ENCODE measurements at regions not wholly inside any gene's neighbourhood (a gene's known extent, or its start where the extent isn't known, plus 50 kb on each side); places are given as distances from the start of the nearest gene placed in this dataset.

DNA sequence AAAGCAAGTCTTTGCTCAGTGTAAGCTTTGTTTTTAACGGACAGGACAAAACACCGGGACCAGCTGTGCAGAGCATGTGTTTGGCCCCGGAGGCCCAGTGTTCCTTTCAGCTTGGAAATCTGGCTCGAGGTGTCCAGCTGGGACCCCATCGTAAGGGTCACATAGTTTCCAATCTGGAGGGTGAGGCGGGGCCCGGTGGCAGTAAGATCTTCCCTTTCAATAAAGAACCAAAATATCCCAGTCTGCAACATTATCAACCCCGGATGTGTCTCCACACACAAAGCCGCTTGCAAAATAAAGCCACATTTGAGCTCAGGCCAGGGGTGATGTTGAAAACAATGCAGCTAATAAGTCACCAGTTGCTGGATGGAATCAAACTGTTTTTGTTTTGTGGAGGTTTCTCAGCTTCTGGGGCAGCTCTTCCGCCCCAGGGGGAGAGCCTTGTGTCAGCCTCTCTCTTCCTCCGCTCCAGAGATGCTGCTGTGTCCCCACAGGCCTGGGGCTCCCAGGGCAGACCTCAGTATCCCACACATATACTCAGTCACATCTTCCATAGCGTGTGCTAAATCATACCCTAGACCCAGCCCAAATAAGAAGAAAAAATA is 138.6 kb upstream of the GLI2 start:
- no peak for DNase-seq

- DNase-seq, result no peak
These were observed 138.0 kb upstream of the GLI2 start for GRCh38 chr2:120597595-120598193.

DNA sequence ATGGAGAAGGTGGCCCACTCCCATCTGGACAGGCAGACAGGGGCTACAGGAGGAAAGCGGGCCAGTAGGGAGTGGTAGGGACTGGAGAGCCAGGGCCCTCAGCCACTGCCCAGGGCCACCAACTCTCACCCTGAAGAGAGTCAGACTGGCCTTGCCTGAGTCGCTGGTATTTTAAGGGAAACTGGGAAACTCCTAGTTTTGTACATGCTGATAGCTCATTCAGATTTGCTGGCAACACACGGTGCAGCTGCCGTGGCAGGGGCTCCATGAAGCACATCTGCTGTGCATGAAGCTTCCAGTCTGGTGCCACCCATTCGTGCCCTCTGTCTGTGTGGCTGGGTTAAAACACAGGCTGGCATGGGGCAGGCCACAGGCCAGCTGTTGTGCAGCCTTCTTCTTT is 137.3 kb upstream of the GLI2 start:
- DNase-seq, result no peak

- DNase-seq, result no peak
These were observed 136.6 kb upstream of the GLI2 start for GRCh38 chr2:120599072-120599471.

GRCh38 chr2:120599656-120600055 is 136.0 kb upstream of the GLI2 start:
- no peak for DNase-seq

DNA sequence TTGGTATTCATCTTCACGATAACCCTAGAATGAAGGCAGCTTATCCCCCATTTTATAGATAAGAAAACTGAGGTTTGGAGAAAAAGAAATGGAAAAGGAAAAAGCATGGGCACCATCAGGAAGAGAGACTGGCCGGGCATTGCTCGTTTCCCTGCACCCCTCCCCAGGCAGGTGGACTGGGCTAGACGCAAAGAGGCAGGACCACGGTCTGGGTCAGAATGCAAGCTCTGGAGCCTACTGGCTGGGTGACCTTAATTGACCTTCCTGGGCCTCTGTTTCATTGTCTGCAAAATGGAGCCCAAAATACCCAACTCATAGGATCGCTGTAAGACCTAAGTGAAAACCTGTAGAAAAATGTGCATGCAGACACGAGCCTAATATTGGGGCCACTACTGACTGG is 135.3 kb upstream of the GLI2 start:
- DNase-seq, result no peak

- no peak for DNase-seq
These were observed 134.9 kb upstream of the GLI2 start for GRCh38 chr2:120600786-120601185.

- DNase-seq, result no peak
These were observed 134.1 kb upstream of the GLI2 start for GRCh38 chr2:120601566-120601965.

DNA sequence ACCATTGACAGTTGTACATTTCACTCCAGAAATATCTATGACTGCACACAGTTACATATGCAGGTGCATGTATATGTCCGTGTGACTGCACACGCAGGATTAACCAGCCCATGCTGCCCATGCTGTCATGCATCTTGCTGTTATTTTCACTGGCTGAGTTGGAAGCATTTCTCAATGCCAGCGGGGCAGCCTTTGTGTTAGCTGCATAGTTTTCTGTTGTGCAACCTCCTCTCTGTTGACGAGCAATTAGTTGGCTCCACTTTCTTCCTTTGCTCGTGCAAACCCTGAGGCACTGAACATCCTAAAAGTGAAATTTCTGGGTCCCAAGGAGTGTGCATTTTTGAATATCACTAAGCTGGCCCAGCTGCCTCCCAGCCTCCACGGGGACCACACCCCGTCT is 133.4 kb upstream of the GLI2 start:
- no peak for DNase-seq

DNA sequence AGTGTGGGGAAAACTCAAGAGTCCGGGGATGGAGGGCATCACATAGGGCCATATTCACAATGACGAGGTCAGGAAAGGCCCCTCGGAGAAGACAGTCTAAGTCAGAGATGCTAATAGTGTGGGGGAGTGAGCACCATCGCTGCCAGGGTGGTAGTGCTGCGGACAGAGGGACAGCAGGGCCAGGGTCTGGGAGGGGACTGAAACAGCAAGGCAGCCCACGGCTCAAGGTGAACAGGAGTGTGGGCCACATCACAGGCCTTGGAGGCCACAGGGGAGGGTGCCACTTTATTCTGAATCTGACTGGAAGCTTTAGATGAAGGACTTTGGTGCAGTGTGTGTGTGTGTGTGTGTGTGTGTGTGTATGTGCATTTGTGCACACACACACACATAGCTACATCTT is 130.9 kb upstream of the GLI2 start:
- DNase-seq, result no peak

GRCh38 chr2:120605231-120605935 is 130.3 kb upstream of the GLI2 start:
- DNase-seq, result no peak

DNA sequence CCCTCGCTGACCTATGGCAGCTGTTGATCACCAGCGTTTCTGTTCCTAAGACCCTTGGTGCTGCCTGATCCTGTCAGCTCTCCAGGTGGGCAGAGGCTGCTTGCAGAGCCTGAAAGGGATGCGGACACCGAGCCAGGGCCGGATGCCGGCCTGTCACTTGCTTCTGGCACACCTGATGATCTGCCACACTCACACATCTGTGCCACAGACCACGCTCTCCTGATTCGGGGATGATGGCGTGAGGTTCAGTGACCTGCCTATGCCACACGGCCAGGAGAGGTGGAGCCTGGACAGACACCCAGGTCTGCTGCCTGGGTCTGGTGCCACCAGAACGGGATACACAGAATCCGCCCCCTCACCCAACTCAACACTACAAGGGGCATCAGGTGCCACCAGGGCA is 129.4 kb upstream of the GLI2 start:
- no peak for DNase-seq

GRCh38 chr2:120606931-120607330 is 128.7 kb upstream of the GLI2 start:
- DNase-seq, result no peak

DNA sequence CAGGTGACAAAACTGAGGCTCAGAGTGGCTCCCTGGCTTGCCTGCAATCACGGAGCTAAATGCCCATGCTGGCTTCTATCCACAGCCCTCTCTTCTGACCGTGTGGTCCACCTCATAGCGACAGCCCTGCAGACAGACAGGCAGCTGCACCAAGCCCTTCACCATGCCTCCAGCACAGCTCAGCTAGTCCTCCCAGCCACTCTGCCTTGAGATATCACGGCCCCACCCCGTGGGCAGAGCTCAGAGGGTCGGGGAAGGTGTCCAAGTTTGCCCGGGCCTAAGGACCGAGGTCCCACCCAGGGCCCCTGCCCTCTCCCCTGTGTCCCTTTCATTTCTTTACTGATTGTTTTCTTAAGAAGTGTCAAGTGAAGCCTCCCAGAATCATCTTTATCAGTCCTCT is 128.2 kb upstream of the GLI2 start:
- DNase-seq, result no peak

- no peak for DNase-seq
These were observed 127.7 kb upstream of the GLI2 start for GRCh38 chr2:120607996-120608395.

GRCh38 chr2:120609826-120610395 is 125.8 kb upstream of the GLI2 start:
- no peak for DNase-seq

- no peak for DNase-seq
These were observed 124.7 kb upstream of the GLI2 start for GRCh38 chr2:120611016-120611415.

- DNase-seq, result no peak
These were observed 123.7 kb upstream of the GLI2 start for GRCh38 chr2:120611961-120612360.

GRCh38 chr2:120612471-120612870 is 123.2 kb upstream of the GLI2 start:
- no peak for DNase-seq

- no peak for DNase-seq
These were observed 122.7 kb upstream of the GLI2 start for GRCh38 chr2:120612931-120613330.

GRCh38 chr2:120613742-120614571 is 121.7 kb upstream of the GLI2 start:
- no peak for DNase-seq

GRCh38 chr2:120614901-120615300 is 120.8 kb upstream of the GLI2 start:
- no peak for DNase-seq

DNA sequence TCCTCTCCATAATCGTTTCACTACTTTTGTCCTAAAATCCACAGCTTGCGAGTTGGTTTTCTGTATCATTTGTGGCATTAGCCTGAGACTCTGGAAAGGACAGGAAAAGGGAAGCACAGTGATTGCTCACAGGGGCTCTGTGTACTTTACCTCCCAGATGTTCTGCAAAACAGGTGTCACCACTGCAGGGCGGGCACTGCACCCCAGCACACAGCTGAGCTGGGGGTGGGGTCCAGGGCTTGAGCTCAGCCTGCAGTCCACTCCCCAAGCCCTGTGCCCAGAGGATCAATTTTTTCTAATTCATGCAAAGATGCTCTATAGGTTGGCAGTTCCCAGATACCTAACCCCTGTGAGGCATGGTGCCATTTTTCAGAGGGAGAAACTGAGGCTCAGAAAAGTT is 119.4 kb upstream of the GLI2 start:
- no peak for DNase-seq
